H1 (cell line): ENCODE measurements at regions not wholly inside any gene's neighbourhood (a gene's known extent, or its start where the extent isn't known, plus 50 kb on each side); places are given as distances from the start of the nearest gene placed in this dataset.

Experiments
- ATF2 ChIP-seq: IDR thresholded peaks from 2 replicates; pipeline ENCODE4 v1.6.1; 2012; ENCODE audit warnings: low read length, inconsistent platforms
- CHD2 ChIP-seq: IDR thresholded peaks from 2 replicates; pipeline ENCODE4 v1.6.1; 2012; ENCODE audit warnings: low read length, improper control_type of control experiment
- CHD7 ChIP-seq: fragments of 300-600 bp; sonication (generic); IDR thresholded peaks from 2 replicates; pipeline ENCODE4 v1.7.1; 2012; ENCODE audit warnings: low read length, moderate library complexity, mild to moderate bottlenecking, inconsistent platforms; ENCODE audit not compliant: insufficient replicate concordance
- EP300 ChIP-seq, 2 experiments: IDR thresholded peaks; 1 replicate in 1 of 2; 2 replicates in 1 of 2; pipeline ENCODE4 v1.6.1; 2011 to 2012; ENCODE audit warnings: low read depth in 2 of 2, low read length in 2 of 2, mild to moderate bottlenecking in 2 of 2, borderline replicate concordance in 1 of 2, inconsistent platforms in 1 of 2, moderate library complexity in 1 of 2
- SIN3A ChIP-seq, 2 experiments: IDR thresholded peaks in 1 of 2; conservative IDR thresholded peaks in 1 of 2; 2 replicates each; pipeline ENCODE4 v1.6.1; 2011 to 2012; ENCODE audit warnings: low read length in 2 of 2, improper control_type of control experiment in 1 of 2, low read depth in 1 of 2, mild to moderate bottlenecking in 1 of 2
- SP4 ChIP-seq: IDR thresholded peaks from 2 replicates; pipeline ENCODE4 v1.6.1; 2012; ENCODE audit warnings: low read length, inconsistent platforms
- TF ChIP-seq, protein P1 (sequence below), 3 experiments: IDR thresholded peaks; 1 replicate in 2 of 3; 2 replicates in 1 of 3; pipeline versions ENCODE4 v1.5.1 to v1.6.1; 2011; ENCODE audit warnings: low read length in 3 of 3, mild to moderate bottlenecking in 3 of 3, inconsistent platforms in 2 of 3, low read depth in 1 of 3, moderate library complexity in 1 of 3; ENCODE audit not compliant: insufficient read depth in 1 of 3; ENCODE audit errors: control extremely low read depth in 1 of 3

- no peak for TF ChIP-seq CHD7
- no peak for TF ChIP-seq EP300 (IDR thresholded peaks at IDR 0.05; ENCODE audit: borderline replicate concordance in 1 of 2, low read depth in 2 of 2, low read length in 2 of 2)
- TF ChIP-seq ATF2, result no peak
- no peak for TF ChIP-seq SIN3A (conservative IDR thresholded peaks at IDR 0.05 in 1 of 2, IDR thresholded peaks at IDR 0.05 in 1 of 2; ENCODE audit: low read depth in 1 of 2, low read length in 2 of 2)
- TF ChIP-seq SP4, result no peak
- TF ChIP-seq, protein P1, sequence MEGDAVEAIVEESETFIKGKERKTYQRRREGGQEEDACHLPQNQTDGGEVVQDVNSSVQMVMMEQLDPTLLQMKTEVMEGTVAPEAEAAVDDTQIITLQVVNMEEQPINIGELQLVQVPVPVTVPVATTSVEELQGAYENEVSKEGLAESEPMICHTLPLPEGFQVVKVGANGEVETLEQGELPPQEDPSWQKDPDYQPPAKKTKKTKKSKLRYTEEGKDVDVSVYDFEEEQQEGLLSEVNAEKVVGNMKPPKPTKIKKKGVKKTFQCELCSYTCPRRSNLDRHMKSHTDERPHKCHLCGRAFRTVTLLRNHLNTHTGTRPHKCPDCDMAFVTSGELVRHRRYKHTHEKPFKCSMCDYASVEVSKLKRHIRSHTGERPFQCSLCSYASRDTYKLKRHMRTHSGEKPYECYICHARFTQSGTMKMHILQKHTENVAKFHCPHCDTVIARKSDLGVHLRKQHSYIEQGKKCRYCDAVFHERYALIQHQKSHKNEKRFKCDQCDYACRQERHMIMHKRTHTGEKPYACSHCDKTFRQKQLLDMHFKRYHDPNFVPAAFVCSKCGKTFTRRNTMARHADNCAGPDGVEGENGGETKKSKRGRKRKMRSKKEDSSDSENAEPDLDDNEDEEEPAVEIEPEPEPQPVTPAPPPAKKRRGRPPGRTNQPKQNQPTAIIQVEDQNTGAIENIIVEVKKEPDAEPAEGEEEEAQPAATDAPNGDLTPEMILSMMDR (IDR thresholded peaks at IDR 0.05; ENCODE audit: control extremely low read depth in 1 of 3, insufficient read depth in 1 of 3, low read depth in 1 of 3, low read length in 3 of 3), result no peak
- TF ChIP-seq CHD2, result no peak
These were observed 82.9 kb downstream of the TMEM215 start (continued) for GRCh38 chr9:32866273-32866672.
